SH-SY5Y (cell line): ENCODE measurements at regions not wholly inside any gene's neighbourhood (a gene's known extent, or its start where the extent isn't known, plus 50 kb on each side); places are given as distances from the start of the nearest gene placed in this dataset.

ENCODE experiments used
- GATA2 ChIP-seq: IDR thresholded peaks from 2 replicates; pipeline ENCODE4 v1.6.1; 2011; ENCODE audit warnings: mild to moderate bottlenecking, low read depth, low read length
- GATA3 ChIP-seq: IDR thresholded peaks from 2 replicates; pipeline ENCODE4 v1.6.1; 2011; ENCODE audit warnings: low read depth, mild to moderate bottlenecking, low read length, moderate library complexity

DNA sequence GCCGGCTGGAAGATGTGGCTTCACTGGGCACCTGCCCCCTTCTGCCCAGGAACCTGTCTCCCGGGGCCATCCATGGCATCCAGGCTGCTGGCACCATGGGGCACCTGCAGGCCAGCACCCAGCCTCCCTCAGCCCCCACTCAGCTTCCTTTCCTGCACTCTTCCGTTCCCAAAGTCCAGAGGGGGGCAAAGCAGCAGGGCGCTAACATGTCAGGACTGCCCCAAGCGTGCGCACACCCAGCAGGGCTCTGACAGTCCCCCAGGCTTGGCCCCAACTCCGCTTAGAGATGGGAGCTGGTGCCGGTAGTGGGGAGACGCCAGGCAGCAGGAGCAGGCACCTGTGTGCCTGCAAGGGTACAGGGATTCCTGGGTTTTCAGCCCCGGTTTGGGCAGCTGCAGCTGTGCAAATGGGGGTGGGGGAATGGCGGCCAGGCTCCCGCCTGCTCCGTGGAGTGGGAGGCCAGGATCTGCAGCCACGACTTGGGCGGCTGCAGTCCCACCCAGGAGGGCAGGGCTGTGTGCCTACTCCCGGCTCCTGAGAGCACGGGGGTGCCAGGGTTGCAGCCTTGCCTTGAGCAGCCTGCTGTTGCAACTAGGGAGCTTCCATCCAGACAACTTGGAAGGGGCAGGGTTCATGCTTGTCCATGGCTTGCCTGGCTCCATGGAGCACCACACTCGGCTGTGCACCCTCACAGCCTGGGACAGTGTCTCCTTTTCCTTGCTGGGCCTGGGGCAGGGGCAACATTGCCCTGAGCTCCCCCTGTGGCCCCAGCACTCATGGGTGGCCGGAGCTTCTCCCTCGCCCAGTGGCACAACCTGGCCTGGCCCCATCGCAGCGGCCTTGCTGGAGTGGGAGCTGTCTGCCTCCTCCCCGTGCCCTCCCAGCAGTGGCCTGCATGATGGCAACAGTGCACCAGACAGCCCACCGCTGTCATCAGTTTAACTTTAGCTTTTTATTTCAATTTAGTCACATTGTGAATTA is 561.1 kb downstream of the MTRR start:
- TF ChIP-seq GATA3 (no peak), GATA2 (no peak)
